ENCODE measurements at regions not wholly inside any gene's neighbourhood (a gene's known extent, or its start where the extent isn't known, plus 50 kb on each side); places are given as distances from the start of the nearest gene placed in this dataset.
A peak's percentile ranks its signal among the peaks of the same experiment; 100 is the strongest.

- intact Hi-C loops (cut with micrococcal nuclease) = no loop called here
- no peak overlapping the region for H3K4me3 ChIP-seq (replicated peaks in 1 of 3; ENCODE audit: insufficient read depth in 1 of 3, low read depth in 1 of 3, low read length in 3 of 3)
- no peak for FAIRE-seq
- BruUV-seq (replicated peaks) = no TSS peak
- CTCF ChIA-PET = no interaction called here
- H3K9me3 ChIP-seq (replicated peaks; ENCODE audit: control insufficient read depth, insufficient read depth, low read length) = no peaks in the 10 kb centered on the region
- no peak overlapping the region for H3K9ac ChIP-seq (replicated peaks; ENCODE audit: extremely low read depth, insufficient read depth, low read length)
- H3K27ac ChIP-seq (ENCODE audit: insufficient read depth, low read depth, low read length) = no peak overlapping the region
- POLR2A ChIA-PET = no interaction called here
- no peaks in the 10 kb centered on the region for H4K20me1 ChIP-seq (replicated peaks; ENCODE audit: control insufficient read depth, extremely low read depth, insufficient read depth, low read length)
- no peak for DNase-seq (ENCODE audit: low read depth, low spot score)
- no peaks in the 10 kb centered on the region for H3K27me3 ChIP-seq (ENCODE audit: control insufficient read depth in 2 of 2, insufficient read depth in 2 of 2, low read length in 2 of 2)
- H3K4me2 ChIP-seq (ENCODE audit: insufficient read depth, low read length) = no peak overlapping the region
- no peak overlapping the region for H2AFZ ChIP-seq (ENCODE audit: low read depth, low read length)
- H3K9me1 ChIP-seq (replicated peaks; ENCODE audit: control insufficient read depth, extremely low read depth, insufficient read depth, low read length) = no peaks in the 10 kb centered on the region
- no peaks in the 10 kb centered on the region for H3K36me3 ChIP-seq (ENCODE audit: control insufficient read depth in 2 of 2, extremely low read depth in 1 of 2, insufficient read depth in 2 of 2, low read length in 2 of 2)
- dilution Hi-C loops (cut with MboI; ENCODE audit: extremely low pct_ligation_motif_present, low sequenced_read_pairs) = no loop called here
- peaks cover 19% of the 10 kb centered on the region for H3K4me1 ChIP-seq (ENCODE audit: control insufficient read depth, extremely low read depth, insufficient read depth, low read length)
- no peaks in the 10 kb centered on the region for H3K79me2 ChIP-seq (ENCODE audit: control insufficient read depth, insufficient read depth, low read length)
- TF ChIP-seq MYC (IDR thresholded peaks at IDR 0.05; ENCODE audit: low read depth, low read length) = no peak
- TF ChIP-seq POLR2AphosphoS5 (IDR thresholded peaks at IDR 0.05; ENCODE audit: insufficient read depth, low read depth, low read length) = no peak
- no peak for TF ChIP-seq CTCF (IDR thresholded peaks at IDR 0.05; ENCODE audit: extremely low read depth in 1 of 2, insufficient read depth in 1 of 2, low read depth in 1 of 2, low read length in 2 of 2)
- no peak for TF ChIP-seq POLR2A (IDR thresholded peaks at IDR 0.05; ENCODE audit: low read depth, low read length)
- TF ChIP-seq MAX (IDR thresholded peaks at IDR 0.05; ENCODE audit: insufficient read depth, insufficient read length) = no peak
- TF ChIP-seq GATA2 (IDR thresholded peaks at IDR 0.05; ENCODE audit: insufficient read depth, insufficient read length, low read depth, low read length) = no peak
These were observed 157.7 kb upstream of the PITX2 start for GRCh38 chr4:110780538-110780937.

GRCh38 chr4:110781944-110782343 lies 159.1 kb upstream of the PITX2 start:
- dilution Hi-C loops (cut with MboI; ENCODE audit: extremely low pct_ligation_motif_present, low sequenced_read_pairs) (no loop called here), intact Hi-C loops (cut with micrococcal nuclease) (no loop called here)
- Histone ChIP-seq H3K79me2 (ENCODE audit: control insufficient read depth, insufficient read depth, low read length) (no peaks in the 10 kb centered on the region), H3K4me2 (ENCODE audit: insufficient read depth, low read length) (peak overlapping the region; percentile 29), H3K27me3 (ENCODE audit: control insufficient read depth in 2 of 2, insufficient read depth in 2 of 2, low read length in 2 of 2) (no peaks in the 10 kb centered on the region), H3K36me3 (ENCODE audit: control insufficient read depth in 2 of 2, extremely low read depth in 1 of 2, insufficient read depth in 2 of 2, low read length in 2 of 2) (no peaks in the 10 kb centered on the region), H3K4me1 (ENCODE audit: control insufficient read depth, extremely low read depth, insufficient read depth, low read length) (peaks cover 19% of the 10 kb centered on the region), H3K9me1 (replicated peaks; ENCODE audit: control insufficient read depth, extremely low read depth, insufficient read depth, low read length) (no peaks in the 10 kb centered on the region), H2AFZ (ENCODE audit: low read depth, low read length) (no peak overlapping the region), H3K9me3 (replicated peaks; ENCODE audit: control insufficient read depth, insufficient read depth, low read length) (no peaks in the 10 kb centered on the region), H4K20me1 (replicated peaks; ENCODE audit: control insufficient read depth, extremely low read depth, insufficient read depth, low read length) (no peaks in the 10 kb centered on the region), H3K9ac (replicated peaks; ENCODE audit: extremely low read depth, insufficient read depth, low read length) (no peak overlapping the region), H3K27ac (ENCODE audit: insufficient read depth, low read depth, low read length) (peak overlapping the region; percentile 15), H3K4me3 (replicated peaks in 1 of 3; ENCODE audit: insufficient read depth in 1 of 3, low read depth in 1 of 3, low read length in 3 of 3) (no peak overlapping the region)
- DNase-seq (ENCODE audit: low read depth, low spot score) = peak; percentile 61
- ChIA-PET POLR2A (no interaction called here), CTCF (interaction anchor here (1.0 kb wide), 1 partner anchor 9 kb away, joined by 3 read pairs; no protein-coding TSS in a partner anchor)
- peak; percentile 28 for TF ChIP-seq FOS (IDR thresholded peaks at IDR 0.05; ENCODE audit: borderline replicate concordance, insufficient read depth, low read length)
- TF ChIP-seq GATA2 (IDR thresholded peaks at IDR 0.05; ENCODE audit: insufficient read depth, insufficient read length, low read depth, low read length) = no peak
- no peak for TF ChIP-seq MYC (IDR thresholded peaks at IDR 0.05; ENCODE audit: low read depth, low read length)
- TF ChIP-seq CTCF (IDR thresholded peaks at IDR 0.05; ENCODE audit: extremely low read depth in 1 of 2, insufficient read depth in 1 of 2, low read depth in 1 of 2, low read length in 2 of 2) = no peak
- TF ChIP-seq JUN (IDR thresholded peaks at IDR 0.05; ENCODE audit: borderline replicate concordance, insufficient read depth, insufficient read length, low read depth) = peak; percentile 22
- TF ChIP-seq POLR2AphosphoS5 (IDR thresholded peaks at IDR 0.05; ENCODE audit: insufficient read depth, low read depth, low read length) = no peak
- TF ChIP-seq POLR2A (IDR thresholded peaks at IDR 0.05; ENCODE audit: low read depth, low read length) = no peak
- FAIRE-seq = peak; percentile 65
- BruUV-seq (replicated peaks) = no TSS peak

Data from endothelial cell of umbilical vein (primary cell).